ENCODE measurements at regions not wholly inside any gene's neighbourhood (a gene's known extent, or its start where the extent isn't known, plus 50 kb on each side); places are given as distances from the start of the nearest gene placed in this dataset.

- TF ChIP-seq POLR2A (IDR thresholded peaks at IDR 0.05) = no peak
- no peak for TF ChIP-seq CTCF (IDR thresholded peaks at IDR 0.05)
Measured at GRCh38 chr17:72363089-72363610, 242.3 kb downstream of the SOX9 start.

Measured in Peyer's patch (tissue), 4 donors.